HG03060 (cell line): ENCODE measurements at regions not wholly inside any gene's neighbourhood (a gene's known extent, or its start where the extent isn't known, plus 50 kb on each side); places are given as distances from the start of the nearest gene placed in this dataset.
"Not testable (repeated sequence)": the region's sequence is repeated elsewhere in the genome, so short reads cannot be mapped to it uniquely, and the experiment has no call there.

ENCODE experiments used
- ATAC-seq: cut with Tn5 transposase; IDR thresholded peaks from one replicate; pipeline ENCODE4 v1.9.1; 2021; ENCODE audit warnings: low read depth, moderate number of reproducible peaks; ENCODE audit not compliant: unreplicated experiment

DNA sequence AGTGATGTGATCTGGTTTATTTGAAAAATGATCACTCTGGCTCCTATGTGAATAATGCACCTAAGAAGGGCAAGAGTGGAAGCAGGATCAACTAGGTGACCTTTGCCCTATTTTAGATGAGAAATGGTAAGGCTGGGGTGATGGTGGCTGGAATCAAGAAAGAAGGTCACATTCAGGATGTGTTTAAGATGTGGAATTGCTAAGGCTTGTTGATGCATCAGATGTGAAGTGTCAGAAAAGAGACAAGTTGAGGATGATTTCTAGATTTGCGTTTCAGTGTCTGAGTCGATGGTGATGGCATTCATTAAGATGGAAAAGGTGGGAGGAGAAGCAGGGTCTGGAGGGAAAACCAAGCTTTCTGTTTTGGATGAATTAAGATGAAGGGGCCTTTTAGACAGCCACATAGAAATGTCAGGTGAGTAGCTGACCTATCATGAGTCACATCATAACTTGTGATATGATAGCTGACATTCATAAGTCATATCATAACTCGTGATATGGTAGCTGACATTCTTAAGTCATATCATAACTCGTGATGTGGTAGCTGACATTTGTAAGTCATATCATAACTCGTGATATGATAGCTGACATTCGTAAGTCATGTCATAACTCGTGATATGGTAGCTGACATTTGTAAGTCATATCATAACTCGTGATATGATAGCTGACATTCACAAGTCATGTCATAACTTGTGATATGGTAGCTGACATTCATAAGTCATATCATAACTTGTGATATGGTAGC, 101.2 kb upstream of the SEC11C start:
- no peak for ATAC-seq

DNA sequence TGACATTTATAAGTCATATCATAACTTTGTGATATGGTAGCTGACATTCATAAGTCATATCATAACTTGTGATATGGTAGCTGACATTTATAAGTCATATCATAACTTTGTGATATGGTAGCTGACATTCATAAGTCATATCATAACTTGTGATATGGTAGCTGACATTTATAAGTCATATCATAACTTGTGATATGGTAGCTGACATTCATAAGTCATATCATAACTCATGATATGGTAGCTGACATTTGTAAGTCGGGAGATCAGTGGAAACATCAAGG, 100.7 kb upstream of the SEC11C start:
- not testable (repeated sequence) for ATAC-seq

DNA sequence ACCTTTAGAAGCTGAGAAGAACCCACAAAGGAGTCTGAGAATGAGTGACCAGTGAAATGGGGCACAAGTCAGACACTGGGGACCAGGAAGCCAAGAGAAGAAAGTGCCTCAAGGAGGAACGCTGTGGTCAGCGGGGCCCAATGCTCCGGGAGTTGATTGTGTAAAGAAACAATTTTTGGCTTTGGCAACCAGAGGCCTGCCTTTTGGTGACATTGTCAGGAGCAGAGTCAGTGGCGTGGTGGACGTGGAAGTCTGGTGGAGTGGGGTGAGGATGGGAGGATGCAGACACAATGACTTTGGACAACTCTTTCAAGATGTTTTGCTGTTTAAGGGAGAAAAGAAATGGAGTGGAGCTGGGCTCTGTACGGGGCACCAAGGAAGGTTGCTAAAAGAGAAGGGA, 100.2 kb upstream of the SEC11C start:
- ATAC-seq = no peak

DNA sequence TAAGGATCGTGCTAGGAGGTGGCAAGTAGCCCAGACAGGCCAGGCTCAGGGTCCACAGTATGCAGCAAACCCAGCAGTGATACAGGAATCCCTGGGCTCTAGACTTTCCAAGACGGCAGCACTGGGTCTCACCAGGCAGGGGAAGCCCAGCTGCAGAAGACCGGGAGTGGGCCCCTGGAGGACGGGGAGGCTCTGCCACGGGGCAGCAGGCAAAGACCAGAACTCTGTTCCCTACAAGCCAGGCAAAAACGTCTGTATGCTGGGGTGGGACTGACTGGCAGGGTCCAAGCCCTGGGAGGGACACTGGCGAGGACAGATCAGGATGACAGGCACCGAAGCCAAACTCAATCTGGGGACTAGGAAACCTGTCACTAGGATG, 98.9 kb upstream of the SEC11C start:
- ATAC-seq = no peak

DNA sequence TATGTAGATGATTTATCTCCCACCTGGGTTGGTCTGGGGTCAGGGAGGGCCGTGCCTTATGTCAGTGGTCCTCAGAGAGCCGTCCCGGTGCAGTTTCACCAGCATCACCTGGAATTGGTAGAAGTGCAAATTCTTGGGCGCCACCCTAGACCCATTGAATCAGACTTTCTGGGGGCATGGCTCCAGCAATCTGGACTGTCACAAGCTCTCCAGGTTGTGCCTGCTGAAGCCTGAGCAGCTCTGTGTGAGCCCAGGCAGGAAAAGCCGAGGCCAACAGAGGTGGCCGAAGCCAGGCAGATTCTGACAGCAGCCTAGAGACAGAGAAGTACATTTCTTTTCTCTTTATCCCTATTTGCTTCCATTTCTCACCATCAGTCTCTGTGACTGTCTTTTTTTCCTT, 98.4 kb upstream of the SEC11C start:
- ATAC-seq = no peak

DNA sequence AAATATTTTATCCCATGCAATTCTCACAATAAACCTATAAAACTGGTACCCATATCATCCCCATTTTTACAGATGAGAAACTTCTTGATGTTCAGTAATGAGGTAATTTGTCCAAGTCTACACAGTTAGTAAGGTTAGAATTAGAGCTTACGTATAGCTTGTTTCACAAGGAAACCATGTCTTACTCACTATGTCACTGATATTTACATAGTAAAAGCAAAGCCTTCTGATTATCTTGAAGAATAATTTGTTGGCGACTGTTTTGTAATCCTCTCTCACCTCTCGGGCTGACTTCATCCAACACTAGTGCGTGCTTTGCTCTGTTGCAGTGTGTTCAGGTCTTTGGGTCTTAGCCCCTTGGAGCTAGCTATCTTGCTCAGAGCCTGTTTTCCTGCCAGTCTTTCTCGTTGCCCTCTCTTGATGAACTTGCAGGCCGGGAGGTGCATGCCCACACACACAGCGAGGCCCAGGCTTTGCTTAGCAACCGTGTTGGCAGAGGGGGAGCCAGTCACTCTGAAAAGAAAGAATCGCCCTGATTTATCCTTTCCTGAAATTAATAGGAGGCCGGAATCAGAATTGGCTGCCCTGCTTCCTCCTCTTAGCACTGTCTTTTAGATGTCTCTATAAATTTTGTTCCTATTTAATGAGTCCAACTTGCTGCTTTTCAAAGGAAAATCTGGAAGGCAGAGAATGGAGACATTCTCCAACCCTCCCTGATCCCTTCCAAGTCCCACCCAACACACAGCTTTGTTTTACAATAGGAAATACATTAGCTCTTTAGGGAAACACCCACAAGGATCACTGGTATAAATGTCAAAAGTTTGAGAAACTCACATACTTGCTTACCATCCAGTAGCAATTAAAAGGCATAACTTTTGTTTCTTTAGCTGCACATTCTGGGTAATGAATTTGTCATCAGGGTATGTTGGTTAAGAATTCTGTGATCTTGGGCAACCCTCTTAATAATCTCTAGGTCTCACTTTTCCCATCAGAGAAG, 97.6 kb upstream of the SEC11C start:
- no peak for ATAC-seq

DNA sequence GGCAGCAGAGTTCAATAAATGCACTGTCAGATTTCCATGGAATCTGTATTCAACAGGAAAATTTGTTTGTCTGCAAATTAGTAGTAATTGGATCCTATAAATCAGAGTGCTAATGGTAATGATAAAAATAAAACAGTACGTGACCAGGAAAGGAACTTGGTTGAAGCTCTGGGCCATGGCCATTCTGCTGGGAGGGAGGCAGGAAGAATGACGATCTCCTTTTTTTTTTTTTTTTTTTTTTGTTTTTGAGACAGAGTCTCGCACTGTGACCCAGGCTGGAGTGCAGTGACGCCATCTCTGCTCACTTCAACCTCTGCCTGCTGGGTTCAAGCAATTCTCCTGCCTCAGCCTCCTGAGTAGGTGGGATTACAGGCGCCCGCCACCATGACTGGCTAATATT, 94.8 kb upstream of the SEC11C start:
- no peak for ATAC-seq

DNA sequence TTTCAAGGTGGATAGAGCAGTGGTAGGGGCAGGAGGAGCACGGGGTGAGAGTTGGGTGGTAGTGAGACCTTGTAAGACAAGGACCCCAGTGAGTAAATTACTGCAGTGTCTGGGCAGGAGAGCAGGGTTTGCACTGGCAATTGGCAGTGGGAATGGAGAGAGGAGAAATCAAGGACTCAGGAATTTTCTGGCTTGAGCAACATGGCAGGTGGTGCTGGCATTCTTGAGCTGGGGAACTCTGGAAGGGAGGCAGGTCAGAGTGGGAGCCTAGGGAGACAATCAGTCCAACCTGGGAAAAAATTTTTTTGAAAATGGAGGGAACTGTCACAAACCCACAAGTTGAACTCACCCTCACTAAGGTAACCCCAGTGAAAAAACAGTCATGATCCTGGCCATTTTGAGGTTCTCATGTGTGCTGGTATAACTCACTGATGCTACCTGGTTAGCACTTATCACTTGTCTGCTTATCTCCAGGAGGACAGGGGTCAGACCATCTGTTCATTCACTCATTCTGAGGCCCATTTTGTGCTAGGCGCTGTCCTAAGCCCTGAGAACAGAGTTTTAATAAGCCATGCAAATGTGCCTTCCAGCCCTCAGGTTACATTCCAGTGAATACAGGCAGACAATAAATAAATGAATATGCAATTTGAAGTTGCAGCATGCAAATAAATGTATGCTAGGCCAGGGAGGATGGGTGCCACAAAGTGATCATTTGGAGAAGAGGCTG, 92.2 kb upstream of the SEC11C start:
- no peak for ATAC-seq

DNA sequence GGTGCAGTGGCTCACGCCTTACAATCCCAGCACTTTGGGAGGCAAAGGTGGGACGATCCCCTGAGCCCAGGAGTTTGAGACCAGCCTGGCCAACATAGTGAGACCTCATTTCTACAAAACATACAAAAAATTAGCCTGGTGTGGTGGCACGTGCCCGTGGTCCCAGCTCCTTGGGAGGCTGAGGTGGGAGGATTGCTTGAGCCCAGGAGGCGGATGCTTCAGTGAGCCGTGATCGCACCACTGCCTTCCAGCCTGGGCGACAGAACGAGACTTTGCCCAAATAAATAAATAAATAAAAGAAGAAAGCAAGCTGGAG, 91.7 kb upstream of the SEC11C start:
- ATAC-seq = no peak

DNA sequence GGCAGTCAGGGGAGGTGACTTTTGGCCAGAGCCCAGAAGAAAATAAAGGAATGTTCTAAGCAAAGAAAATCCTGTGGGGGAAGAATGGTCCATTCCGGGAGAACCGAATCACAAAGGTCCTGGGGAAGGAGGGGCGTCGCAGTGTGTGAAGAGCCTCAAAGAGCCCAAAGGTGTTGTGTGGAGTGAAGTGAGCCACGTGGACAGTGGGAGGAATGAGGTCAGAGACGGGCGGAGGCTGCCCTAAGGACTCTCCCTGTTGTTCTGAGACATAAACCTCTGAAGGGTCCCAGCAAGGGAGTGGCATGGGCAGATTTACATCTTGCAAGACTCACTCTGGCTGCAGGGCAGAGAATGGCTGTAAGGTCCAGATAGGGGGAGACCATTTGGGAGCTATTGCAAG, 91.3 kb upstream of the SEC11C start:
- no peak for ATAC-seq

DNA sequence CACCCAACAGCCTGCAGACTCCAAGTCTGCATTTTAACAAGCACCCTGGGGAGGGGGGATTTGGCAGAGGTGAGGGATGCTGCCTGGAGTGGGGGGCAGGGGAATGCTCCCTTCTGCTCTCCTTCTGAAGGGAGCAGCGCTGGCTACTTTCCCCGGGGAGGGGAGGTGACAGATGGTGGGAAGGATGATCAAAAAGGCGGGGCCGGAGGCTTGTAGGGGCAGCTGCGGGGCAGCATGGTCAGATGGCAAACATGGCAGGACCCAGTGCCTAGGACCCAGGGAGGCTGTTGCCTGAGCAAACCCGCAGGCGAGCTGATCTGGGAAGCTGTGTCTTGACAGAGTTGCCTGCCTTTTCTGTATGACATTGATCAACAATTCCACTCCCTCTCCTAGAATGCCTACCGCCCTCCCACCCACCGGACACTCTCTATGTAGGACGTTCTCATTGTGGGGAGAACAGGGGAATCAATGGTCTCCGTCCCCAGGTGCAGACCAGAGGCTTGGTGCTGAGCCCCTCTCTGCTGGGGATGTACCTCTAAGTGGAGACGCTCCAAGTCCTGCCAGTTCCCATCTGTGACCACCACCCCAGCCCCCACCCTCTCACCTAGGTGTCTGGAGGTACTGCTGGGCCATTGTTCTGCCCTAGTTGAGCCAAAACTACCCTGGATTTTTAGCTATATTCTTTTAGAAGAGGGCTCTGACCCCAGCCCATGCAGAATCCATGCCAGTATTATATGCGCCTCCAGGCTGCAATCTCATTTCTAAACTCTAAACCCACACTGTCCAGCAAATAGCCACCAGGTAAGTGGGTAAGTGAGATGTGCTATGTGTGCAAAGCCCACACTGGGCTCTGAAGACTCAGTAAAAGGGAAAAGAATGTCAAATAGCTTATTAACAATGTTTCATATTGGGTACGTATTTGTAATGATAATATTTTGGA, 89.7 kb upstream of the SEC11C start:
- no peak for ATAC-seq

DNA sequence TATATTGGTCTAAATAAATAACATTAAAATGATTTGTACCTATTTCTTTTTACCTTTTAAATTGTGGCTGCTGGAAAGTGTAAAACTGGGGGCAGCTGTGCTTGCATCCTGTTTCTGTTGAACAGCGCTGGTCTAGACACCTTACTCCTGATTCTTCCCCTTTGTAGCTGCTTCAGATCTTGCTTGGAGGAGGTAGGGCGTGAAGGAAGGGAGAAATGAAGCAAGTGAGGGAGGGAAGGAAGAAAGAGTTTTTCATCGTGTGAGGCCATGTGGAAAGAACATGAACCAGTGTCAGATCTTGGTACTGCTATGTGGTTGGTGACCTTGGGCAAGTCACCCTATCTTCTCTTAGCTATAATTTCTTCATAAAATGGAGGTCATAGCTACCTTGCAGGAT, 89.0 kb upstream of the SEC11C start:
- ATAC-seq = no peak

DNA sequence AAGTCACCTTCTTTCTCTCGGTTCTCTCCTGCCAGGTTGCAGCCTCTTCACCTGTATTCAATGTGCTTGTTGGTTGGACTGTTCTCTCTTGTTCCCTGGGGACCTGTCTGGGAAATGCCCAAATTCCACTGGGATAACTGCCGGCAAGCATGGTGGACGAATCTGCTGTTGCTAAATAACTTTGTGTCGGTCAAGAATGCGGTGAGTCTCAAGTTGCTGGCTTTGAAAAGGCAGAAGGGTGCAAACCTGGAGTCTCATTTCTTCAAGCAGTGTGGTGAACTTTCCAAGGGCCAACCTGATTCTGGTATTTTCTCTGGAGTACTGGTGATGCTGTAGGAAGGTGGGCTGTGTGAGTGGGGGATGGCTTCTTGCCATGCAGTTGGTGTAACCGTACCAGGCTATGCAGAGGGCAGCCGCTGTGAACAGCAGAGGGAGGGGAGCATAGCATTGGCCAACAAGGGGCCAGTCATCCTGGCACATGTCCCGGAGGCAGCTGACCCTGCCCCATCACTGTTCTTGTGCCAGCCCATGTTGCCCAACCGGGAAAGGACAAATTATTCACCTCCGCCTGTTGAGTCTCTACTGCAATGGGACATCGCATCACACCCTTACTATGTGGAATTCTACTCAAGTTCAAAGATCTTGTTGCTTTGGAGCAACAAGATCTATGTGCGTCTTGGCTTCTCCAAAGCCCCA, 88.1 kb upstream of the SEC11C start:
- no peak for ATAC-seq

DNA sequence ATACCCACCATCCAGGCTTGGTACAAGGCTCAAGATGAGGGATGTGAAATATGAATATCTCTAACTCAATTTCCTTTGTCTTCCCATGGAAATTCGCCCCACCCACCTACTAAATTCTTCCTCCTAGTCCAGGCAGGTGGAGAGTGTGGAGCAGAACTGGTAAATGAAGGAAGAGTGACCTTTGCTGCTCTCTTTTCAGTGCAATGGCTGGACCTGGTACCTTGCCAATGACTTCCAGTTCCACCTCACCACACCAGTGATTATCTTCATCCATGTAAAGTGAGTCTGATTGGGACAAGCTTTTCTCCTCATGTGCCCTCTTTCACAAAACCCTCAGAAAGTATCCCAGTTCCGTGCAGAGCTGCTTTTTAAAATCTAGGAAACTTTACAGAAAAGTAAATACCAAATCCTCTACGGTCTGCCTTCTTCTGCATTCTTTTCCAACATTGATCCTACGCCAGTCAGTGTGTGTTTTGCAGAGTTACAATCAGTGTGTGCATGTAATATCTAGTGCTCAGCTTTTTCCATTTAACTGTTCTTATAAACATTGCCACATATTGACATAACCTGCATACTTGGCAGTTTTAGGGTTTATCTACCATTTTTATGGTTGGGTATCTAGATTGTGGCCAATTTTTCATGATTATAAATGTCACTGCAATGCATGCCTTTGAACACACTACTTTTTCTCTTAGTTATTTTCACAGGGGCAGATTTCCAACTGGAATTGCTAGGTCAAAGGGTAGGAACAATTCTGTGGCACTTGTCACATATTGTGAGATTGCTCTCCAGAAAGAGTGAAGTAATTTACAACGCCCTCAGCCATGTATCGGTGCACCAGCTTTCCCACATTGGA, 86.5 kb upstream of the SEC11C start:
- no peak for ATAC-seq

DNA sequence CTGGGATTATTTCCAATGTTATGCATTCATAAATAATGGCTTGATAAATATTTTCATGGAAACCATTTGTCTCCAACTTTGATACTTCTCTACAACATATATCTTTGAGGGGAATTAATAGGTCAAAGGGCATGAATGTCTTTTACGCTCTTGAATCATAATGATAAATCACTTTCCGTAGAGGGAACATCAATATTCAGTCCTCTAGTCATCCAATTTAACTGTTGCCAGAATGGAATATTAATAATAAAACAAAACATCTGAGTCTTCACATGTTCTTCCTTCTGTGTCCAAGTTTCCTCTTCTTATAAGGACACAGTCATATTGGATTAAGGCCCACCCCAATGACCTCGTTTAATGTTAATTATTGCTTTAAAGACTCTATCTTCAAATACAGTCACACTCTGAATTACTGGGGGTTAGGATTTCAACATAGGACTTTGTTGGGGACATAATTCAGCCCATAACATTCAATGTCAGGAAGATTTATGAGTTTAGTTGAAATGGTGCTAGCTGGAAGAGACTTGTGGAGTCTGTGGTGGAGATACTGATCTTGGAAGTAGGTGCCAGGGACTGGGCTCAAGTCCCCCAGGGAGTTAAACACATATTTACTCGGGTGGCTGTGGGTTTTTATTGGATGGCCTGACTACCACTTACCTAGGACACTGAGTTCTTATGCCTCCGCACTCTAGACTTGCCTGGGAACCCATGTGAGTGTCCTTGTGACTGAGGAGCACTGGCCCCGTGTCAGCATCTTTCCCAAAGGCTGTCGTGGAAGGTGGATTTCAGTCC, 85.0 kb upstream of the SEC11C start:
- no peak for ATAC-seq

DNA sequence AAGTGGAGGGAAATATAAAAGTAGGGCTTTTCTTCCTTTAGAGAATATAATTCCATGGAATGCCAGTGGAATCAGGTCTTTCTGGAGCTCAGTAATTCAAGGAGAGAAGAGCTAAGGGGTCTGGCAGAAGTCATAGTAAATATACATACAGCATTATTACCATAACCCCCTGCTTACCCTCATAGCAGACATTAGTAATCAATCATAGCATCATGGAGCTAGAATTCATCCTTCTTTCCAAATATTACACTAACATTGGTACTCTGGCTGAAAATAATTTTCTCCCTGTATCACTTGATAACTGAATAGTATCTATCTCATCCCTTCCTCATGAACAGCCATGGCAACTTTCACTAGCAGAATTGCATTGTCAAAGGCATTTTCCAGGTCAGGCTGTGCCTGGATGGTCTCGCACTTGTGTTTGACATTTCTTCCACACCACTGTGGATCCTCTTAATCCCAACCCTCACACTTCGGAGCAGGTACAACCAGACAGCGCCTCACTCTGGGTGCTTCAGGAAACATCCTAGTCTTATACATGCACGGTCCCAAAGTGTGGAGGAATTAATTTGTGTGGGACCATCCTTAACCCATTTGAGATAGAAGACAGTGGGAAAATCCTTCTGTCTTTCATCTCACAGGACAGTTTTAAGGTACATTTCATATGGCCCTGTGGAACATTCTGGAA, 84.2 kb upstream of the SEC11C start:
- no peak for ATAC-seq

DNA sequence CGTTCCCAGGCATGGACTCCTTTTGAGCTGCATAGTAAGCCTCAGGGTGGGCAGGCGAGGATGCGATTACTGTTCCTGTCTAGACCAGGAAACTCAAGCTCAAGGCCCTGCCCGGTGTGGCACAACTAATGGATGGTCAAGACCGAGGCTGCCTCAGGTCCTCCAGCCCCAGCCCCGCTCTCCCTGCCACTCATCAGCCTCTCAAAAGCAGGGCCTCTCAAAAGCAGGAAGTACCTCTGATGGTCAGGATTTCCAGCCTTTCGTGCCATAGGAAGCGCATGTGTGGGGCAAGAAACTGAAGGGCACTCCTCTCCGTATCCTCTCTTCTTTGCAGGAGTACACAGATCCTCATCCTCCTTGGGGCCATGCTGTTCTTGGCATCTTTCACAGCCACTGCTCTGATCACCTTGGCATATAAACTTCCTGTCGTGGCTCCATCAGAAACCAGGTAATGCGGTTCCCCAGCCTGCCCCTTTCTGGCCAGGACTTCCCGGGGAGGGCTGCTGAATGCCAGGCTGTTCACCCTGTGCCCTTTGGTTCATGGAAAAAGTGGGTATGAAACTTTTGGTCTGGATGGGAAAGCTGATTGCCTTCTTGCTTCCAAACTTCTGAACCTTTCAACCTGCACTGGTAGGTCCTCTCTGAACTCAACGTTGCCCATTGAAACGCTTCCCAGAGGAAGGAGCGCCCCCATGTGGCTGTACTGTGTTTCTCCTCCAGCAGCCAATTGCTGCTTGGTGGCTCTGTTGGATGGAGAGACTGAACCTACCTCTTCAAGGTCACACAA, 82.8 kb upstream of the SEC11C start:
- no peak for ATAC-seq
